ENCODE measurements at regions not wholly inside any gene's neighbourhood (a gene's known extent, or its start where the extent isn't known, plus 50 kb on each side); places are given as distances from the start of the nearest gene placed in this dataset.

- H3K9me3 ChIP-seq = no peaks in the 10 kb centered on the region
- H3K4me1 ChIP-seq = peaks cover 4% of the 10 kb centered on the region
- intact Hi-C loops (cut with DNase I) = no loop called here
- no peak overlapping the region for H3K4me3 ChIP-seq
- no peak overlapping the region for H3K9ac ChIP-seq (ENCODE audit: low read depth in 2 of 2, low read length in 2 of 2)
- no peaks in the 10 kb centered on the region for H3K36me3 ChIP-seq
- no peak overlapping the region for H3K27ac ChIP-seq
- no peak for DNase-seq
- no peaks in the 10 kb centered on the region for H3K27me3 ChIP-seq
- TF ChIP-seq CTCF (IDR thresholded peaks at IDR 0.05) = no peak
Measured at GRCh38 chr9:96086936-96087571, 211.6 kb downstream of the ERCC6L2 start.

GRCh38 chr9:96085491-96086143 is 210.1 kb downstream of the ERCC6L2 start:
- no peak overlapping the region for H3K9ac ChIP-seq (ENCODE audit: low read depth in 2 of 2, low read length in 2 of 2)
- no peak for TF ChIP-seq CTCF (IDR thresholded peaks at IDR 0.05)
- intact Hi-C loops (cut with DNase I) = no loop called here

GRCh38 chr9:96084331-96084734 is 208.8 kb downstream of the ERCC6L2 start:
- Histone ChIP-seq H3K4me3 (no peak overlapping the region), H3K4me1 (peaks cover 4% of the 10 kb centered on the region), H3K9me3 (no peaks in the 10 kb centered on the region), H3K9ac (ENCODE audit: low read depth in 2 of 2, low read length in 2 of 2) (no peak overlapping the region), H3K36me3 (no peaks in the 10 kb centered on the region), H3K27ac (no peak overlapping the region), H3K27me3 (no peaks in the 10 kb centered on the region)
- DNase-seq = no peak
- intact Hi-C loops (cut with DNase I) = no loop called here
- TF ChIP-seq CTCF (IDR thresholded peaks at IDR 0.05) = no peak

More at GRCh38 chr9:96085491-96086143, 210.1 kb downstream of the ERCC6L2 start:
- H3K27ac ChIP-seq = no peak overlapping the region
- no peak overlapping the region for H3K4me3 ChIP-seq
- no peaks in the 10 kb centered on the region for H3K36me3 ChIP-seq
- no peaks in the 10 kb centered on the region for H3K27me3 ChIP-seq
- peaks cover 4% of the 10 kb centered on the region for H3K4me1 ChIP-seq
- no peak for DNase-seq
- no peaks in the 10 kb centered on the region for H3K9me3 ChIP-seq

- DNase-seq = no peak
- intact Hi-C loops (cut with DNase I) = no loop called here
Measured at GRCh38 chr9:96082516-96083232, 207.2 kb downstream of the ERCC6L2 start.

GRCh38 chr9:96080364-96080763 is 204.9 kb downstream of the ERCC6L2 start:
- Histone ChIP-seq H3K36me3 (no peaks in the 10 kb centered on the region), H3K9ac (ENCODE audit: low read depth in 2 of 2, low read length in 2 of 2) (no peak overlapping the region), H3K27ac (no peak overlapping the region), H3K4me3 (no peak overlapping the region), H3K4me1 (no peaks in the 10 kb centered on the region), H3K9me3 (no peaks in the 10 kb centered on the region), H3K27me3 (no peaks in the 10 kb centered on the region)
- no peak for TF ChIP-seq CTCF (IDR thresholded peaks at IDR 0.05)
- intact Hi-C loops (cut with DNase I) = no loop called here
- DNase-seq = no peak

More at GRCh38 chr9:96082516-96083232, 207.2 kb downstream of the ERCC6L2 start:
- no peaks in the 10 kb centered on the region for H3K9me3 ChIP-seq
- H3K27ac ChIP-seq = no peak overlapping the region
- no peak overlapping the region for H3K9ac ChIP-seq (ENCODE audit: low read depth in 2 of 2, low read length in 2 of 2)
- no peaks in the 10 kb centered on the region for H3K36me3 ChIP-seq
- no peak for TF ChIP-seq CTCF (IDR thresholded peaks at IDR 0.05)
- H3K4me1 ChIP-seq = peaks cover 4% of the 10 kb centered on the region
- H3K27me3 ChIP-seq = no peaks in the 10 kb centered on the region
- no peak overlapping the region for H3K4me3 ChIP-seq
